HG02973 (cell line): ENCODE measurements at regions not wholly inside any gene's neighbourhood (a gene's known extent, or its start where the extent isn't known, plus 50 kb on each side); places are given as distances from the start of the nearest gene placed in this dataset.
"Not testable (repeated sequence)": the region's sequence is repeated elsewhere in the genome, so short reads cannot be mapped to it uniquely, and the experiment has no call there.

Source experiments
- ATAC-seq: cut with Tn5 transposase; IDR thresholded peaks from one replicate; pipeline ENCODE4 v1.9.1; 2021; ENCODE audit warnings: moderate library complexity; ENCODE audit not compliant: unreplicated experiment

GRCh38 chr3:153539263-153539662 lies 377.2 kb downstream of the RAP2B start:
- no peak for ATAC-seq

- no peak for ATAC-seq
Measured at GRCh38 chr3:153545471-153545870, 383.4 kb downstream of the RAP2B start.

GRCh38 chr3:153547970-153548369 lies 385.9 kb downstream of the RAP2B start:
- no peak for ATAC-seq

GRCh38 chr3:153549686-153550085 lies 387.7 kb downstream of the RAP2B start:
- ATAC-seq: not testable (repeated sequence)

GRCh38 chr3:153551536-153552285 lies 389.7 kb downstream of the RAP2B start:
- ATAC-seq: no peak

GRCh38 chr3:153552887-153553604 lies 391.0 kb downstream of the RAP2B start:
- ATAC-seq: no peak

GRCh38 chr3:153553605-153553945 lies 391.5 kb downstream of the RAP2B start:
- no peak for ATAC-seq

- no peak for ATAC-seq
Measured at GRCh38 chr3:153555919-153556318, 393.9 kb downstream of the RAP2B start.

GRCh38 chr3:153559366-153559765 lies 397.3 kb downstream of the RAP2B start:
- ATAC-seq: not testable (repeated sequence)

- no peak for ATAC-seq
Measured at GRCh38 chr3:153567011-153567410, 405.0 kb downstream of the RAP2B start.

- no peak for ATAC-seq
Measured at GRCh38 chr3:153567556-153567955, 405.5 kb downstream of the RAP2B start.

- ATAC-seq: not testable (repeated sequence)
Measured at GRCh38 chr3:153570481-153570880, 408.5 kb downstream of the RAP2B start.

- no peak for ATAC-seq
Measured at GRCh38 chr3:153572165-153572564, 410.1 kb downstream of the RAP2B start.

- no peak for ATAC-seq
Measured at GRCh38 chr3:153572654-153573053, 410.6 kb downstream of the RAP2B start.

GRCh38 chr3:153573481-153573880 lies 411.5 kb downstream of the RAP2B start:
- ATAC-seq: no peak

GRCh38 chr3:153574445-153574844 lies 412.4 kb downstream of the RAP2B start:
- ATAC-seq: no peak

GRCh38 chr3:153577059-153577736 lies 415.2 kb downstream of the RAP2B start:
- ATAC-seq: no peak

GRCh38 chr3:153578046-153578445 lies 416.0 kb downstream of the RAP2B start:
- ATAC-seq: no peak

GRCh38 chr3:153590051-153590450 lies 428.0 kb downstream of the RAP2B start:
- ATAC-seq: no peak

GRCh38 chr3:153591561-153592245 lies 429.7 kb downstream of the RAP2B start:
- ATAC-seq: no peak

- ATAC-seq: no peak
Measured at GRCh38 chr3:153595186-153595815, 433.3 kb downstream of the RAP2B start.
